ENCODE measurements at regions not wholly inside any gene's neighbourhood (a gene's known extent, or its start where the extent isn't known, plus 50 kb on each side); places are given as distances from the start of the nearest gene placed in this dataset.

DNA sequence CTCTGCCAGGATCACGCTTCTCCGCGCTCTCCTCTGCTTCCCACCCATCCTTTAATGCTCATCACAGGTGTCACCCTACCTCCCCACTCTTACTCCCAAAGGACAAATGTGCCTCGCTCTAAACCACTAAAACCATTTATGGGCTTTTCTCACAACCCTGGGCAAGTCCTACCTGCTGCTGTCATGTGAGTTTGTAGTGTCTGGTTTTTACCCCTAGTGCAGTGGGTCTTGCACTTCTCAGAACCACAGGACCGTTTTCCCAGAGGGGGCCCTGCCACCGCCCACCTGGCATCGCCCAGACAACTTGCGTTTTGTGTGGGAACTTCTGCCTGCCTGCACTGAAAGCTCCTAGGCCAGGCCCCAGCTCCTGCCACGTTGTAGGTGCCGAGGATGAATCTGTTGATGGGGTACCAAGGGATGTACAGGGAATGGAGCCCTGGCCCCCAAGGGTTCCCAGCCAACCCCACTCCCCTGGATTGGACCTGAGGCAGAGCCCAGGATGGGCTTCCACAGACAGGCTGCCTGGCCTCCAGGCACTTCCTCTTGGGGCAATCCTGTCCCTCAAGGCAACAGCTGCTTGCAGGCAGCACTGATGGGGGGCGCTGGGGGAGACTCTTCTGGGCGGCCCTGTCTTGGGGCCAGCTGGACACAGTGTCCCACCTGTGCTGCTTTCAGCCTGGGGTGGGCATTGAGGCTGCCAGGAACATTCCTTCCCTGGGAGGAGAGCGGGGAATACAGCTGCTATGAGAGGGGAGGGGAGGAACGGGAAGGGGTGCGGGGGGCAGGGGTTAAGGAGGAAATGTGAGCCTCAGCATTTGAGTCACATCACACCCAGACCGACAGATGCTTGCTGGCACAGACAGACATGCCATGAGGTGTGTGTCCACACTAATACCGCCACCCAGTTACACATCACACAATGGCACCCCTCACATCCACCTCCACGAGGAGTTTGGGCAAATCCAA is 176.3 kb downstream of the ZFP36L2 start:
- Histone ChIP-seq H3K4me2 (ENCODE audit: control insufficient read depth, insufficient read depth) (no peak overlapping the region), H3K4me1 (ENCODE audit: control insufficient read depth, insufficient read depth, low read length) (no peaks in the 10 kb centered on the region), H3K36me3 (ENCODE audit: control insufficient read depth in 2 of 2, insufficient read depth in 2 of 2, low read length in 1 of 2) (no peaks in the 10 kb centered on the region), H3K4me3 (no peak overlapping the region), H4K20me1 (ENCODE audit: control insufficient read depth, insufficient read depth) (no peaks in the 10 kb centered on the region), H3K9ac (ENCODE audit: control insufficient read depth, insufficient read depth, low read length) (no peak overlapping the region), H3K79me2 (ENCODE audit: control insufficient read depth, insufficient read depth, low read length) (no peaks in the 10 kb centered on the region), H3K27me3 (replicated peaks in 1 of 2; ENCODE audit: control insufficient read depth in 2 of 2, insufficient read depth in 2 of 2, low read length in 1 of 2) (no peaks in the 10 kb centered on the region; a peak in 1 of 4 replicates), H2AFZ (ENCODE audit: control insufficient read depth, low read depth, low read length) (no peak overlapping the region), H3K9me3 (replicated peaks; ENCODE audit: control insufficient read depth, insufficient read depth, low read length) (no peaks in the 10 kb centered on the region), H3K27ac (ENCODE audit: control insufficient read depth, insufficient read depth) (no peak overlapping the region)
- DNase-seq (ENCODE audit: low read depth, low spot score) (no peak), FAIRE-seq (no peak), ATAC-seq (no peak)
- in situ Hi-C loops (cut with MboI) (no loop called here), intact Hi-C loops (cut with micrococcal nuclease; ENCODE audit: unreplicated experiment) (no loop called here)
- ChIA-PET SMC1A (ENCODE audit: uncharacterized antibody, unreplicated experiment) (interaction anchor here (1.1 to 1.6 kb wide), 3 partner anchors 27 to 179 kb away, joined by 4 to 5 read pairs (median 4); no protein-coding TSS in a partner anchor), CTCF (interaction anchor here (0.6 kb wide), 1 partner anchor 651 kb away, joined by 3 read pairs; no protein-coding TSS in a partner anchor), RAD21 (ENCODE audit: unreplicated experiment) (no interaction called here), POLR2A (no interaction called here)
- 23% methylated on average over 15 of the region's 18 CpGs for WGBS (ENCODE audit: insufficient coverage, insufficient replicate concordance, low lambda C conversion rate, missing lambda C conversion rate)
- no TSS peak for BruUV-seq (replicated peaks)
- TF ChIP-seq SPI1 (IDR thresholded peaks at IDR 0.05; ENCODE audit: borderline replicate concordance, insufficient read depth, low read depth, low read length) (peak; percentile 27; the same call in 1 of the 2 replicates), ZSCAN29 (IDR thresholded peaks at IDR 0.05) (no peak)

GRCh38 chr2:43047187-43047780 is 179.1 kb downstream of the ZFP36L2 start:
- no peak for FAIRE-seq
- ChIA-PET RAD21 (ENCODE audit: unreplicated experiment) (interaction anchor here (1.4 kb wide), 1 partner anchor 181 kb away, joined by 5 read pairs; no protein-coding TSS in a partner anchor), SMC1A (ENCODE audit: uncharacterized antibody, unreplicated experiment) (no interaction called here), CTCF (no interaction called here), POLR2A (no interaction called here)
- no peak for DNase-seq (ENCODE audit: low read depth, low spot score)
- Histone ChIP-seq H4K20me1 (ENCODE audit: control insufficient read depth, insufficient read depth) (no peaks in the 10 kb centered on the region), H3K9me3 (replicated peaks; ENCODE audit: control insufficient read depth, insufficient read depth, low read length) (no peaks in the 10 kb centered on the region), H3K27ac (ENCODE audit: control insufficient read depth, insufficient read depth) (no peak overlapping the region), H3K27me3 (replicated peaks in 1 of 2; ENCODE audit: control insufficient read depth in 2 of 2, insufficient read depth in 2 of 2, low read length in 1 of 2) (no peaks in the 10 kb centered on the region), H3K36me3 (ENCODE audit: control insufficient read depth in 2 of 2, insufficient read depth in 2 of 2, low read length in 1 of 2) (no peaks in the 10 kb centered on the region), H3K4me3 (no peak overlapping the region), H3K79me2 (ENCODE audit: control insufficient read depth, insufficient read depth, low read length) (no peaks in the 10 kb centered on the region), H2AFZ (ENCODE audit: control insufficient read depth, low read depth, low read length) (no peak overlapping the region), H3K9ac (ENCODE audit: control insufficient read depth, insufficient read depth, low read length) (no peak overlapping the region), H3K4me1 (ENCODE audit: control insufficient read depth, insufficient read depth, low read length) (no peaks in the 10 kb centered on the region), H3K4me2 (ENCODE audit: control insufficient read depth, insufficient read depth) (no peak overlapping the region)
- in situ Hi-C loops (cut with MboI): no loop called here
- 29% methylated on average over 17 of the region's 17 CpGs for WGBS (ENCODE audit: insufficient coverage, insufficient replicate concordance, low lambda C conversion rate, missing lambda C conversion rate)
- no TSS peak for BruUV-seq (replicated peaks)
- intact Hi-C loops (cut with micrococcal nuclease; ENCODE audit: unreplicated experiment): no loop called here
- ATAC-seq: no peak
- no peak for TF ChIP-seq SMAD1 (IDR thresholded peaks at IDR 0.05; ENCODE audit: low read depth, partially characterized antibody)
- TF ChIP-seq ZBTB33 (IDR thresholded peaks at IDR 0.05): no peak
- no peak for TF ChIP-seq EGR1 (IDR thresholded peaks at IDR 0.05; ENCODE audit: borderline replicate concordance in 1 of 2, low read depth in 2 of 2, low read length in 2 of 2)
- no peak for TF ChIP-seq JUNB (IDR thresholded peaks at IDR 0.05)
- TF ChIP-seq, protein P1, sequence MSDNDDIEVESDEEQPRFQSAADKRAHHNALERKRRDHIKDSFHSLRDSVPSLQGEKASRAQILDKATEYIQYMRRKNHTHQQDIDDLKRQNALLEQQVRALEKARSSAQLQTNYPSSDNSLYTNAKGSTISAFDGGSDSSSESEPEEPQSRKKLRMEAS (IDR thresholded peaks at IDR 0.05; ENCODE audit: low read depth, low read length): no peak
- no peak for TF ChIP-seq FOXK2 (IDR thresholded peaks at IDR 0.05)
- TF ChIP-seq CHD2 (IDR thresholded peaks at IDR 0.05; ENCODE audit: borderline replicate concordance, low read depth, low read length): no peak
- TF ChIP-seq ZNF217 (IDR thresholded peaks at IDR 0.05): no peak
- TF ChIP-seq SP1 (IDR thresholded peaks at IDR 0.05; ENCODE audit: low read depth, low read length): no peak
- TF ChIP-seq, protein P2, sequence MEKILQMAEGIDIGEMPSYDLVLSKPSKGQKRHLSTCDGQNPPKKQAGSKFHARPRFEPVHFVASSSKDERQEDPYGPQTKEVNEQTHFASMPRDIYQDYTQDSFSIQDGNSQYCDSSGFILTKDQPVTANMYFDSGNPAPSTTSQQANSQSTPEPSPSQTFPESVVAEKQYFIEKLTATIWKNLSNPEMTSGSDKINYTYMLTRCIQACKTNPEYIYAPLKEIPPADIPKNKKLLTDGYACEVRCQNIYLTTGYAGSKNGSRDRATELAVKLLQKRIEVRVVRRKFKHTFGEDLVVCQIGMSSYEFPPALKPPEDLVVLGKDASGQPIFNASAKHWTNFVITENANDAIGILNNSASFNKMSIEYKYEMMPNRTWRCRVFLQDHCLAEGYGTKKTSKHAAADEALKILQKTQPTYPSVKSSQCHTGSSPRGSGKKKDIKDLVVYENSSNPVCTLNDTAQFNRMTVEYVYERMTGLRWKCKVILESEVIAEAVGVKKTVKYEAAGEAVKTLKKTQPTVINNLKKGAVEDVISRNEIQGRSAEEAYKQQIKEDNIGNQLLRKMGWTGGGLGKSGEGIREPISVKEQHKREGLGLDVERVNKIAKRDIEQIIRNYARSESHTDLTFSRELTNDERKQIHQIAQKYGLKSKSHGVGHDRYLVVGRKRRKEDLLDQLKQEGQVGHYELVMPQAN (conservative IDR thresholded peaks at IDR 0.05): no peak
